Hematopoietic multipotent progenitor cell treated with erythropoietin and hydrocortisone succinate and interleukin-3 and kit ligand, for 17 days (in vitro differentiated cells): ENCODE measurements at regions not wholly inside any gene's neighbourhood (a gene's known extent, or its start where the extent isn't known, plus 50 kb on each side); places are given as distances from the start of the nearest gene placed in this dataset.

ENCODE experiments used
- DNase-seq: peaks from one replicate; pipeline ENCODE4 v3.0.0-alpha.2; 2015; ENCODE audit warnings: low spot score

DNA sequence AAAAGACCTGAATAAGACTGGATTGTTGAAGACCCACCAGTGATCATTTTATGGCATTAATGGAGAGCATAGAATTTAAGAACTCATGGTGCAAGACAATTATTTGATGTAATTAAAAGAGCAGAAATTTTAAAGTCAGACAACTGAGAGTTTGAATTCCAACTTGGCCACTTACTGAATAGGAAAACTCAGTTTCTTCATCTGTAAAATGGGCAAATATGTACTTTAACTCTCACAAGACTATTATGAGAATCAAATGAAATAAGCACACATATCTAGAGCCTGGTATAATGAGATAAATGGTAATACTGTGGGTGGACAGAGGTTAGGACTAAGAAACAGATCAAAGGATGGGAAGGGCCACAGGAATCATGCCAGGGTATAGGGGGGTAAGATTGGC, 88.0 kb downstream of the SOX9 start:
- no peak for DNase-seq

DNA sequence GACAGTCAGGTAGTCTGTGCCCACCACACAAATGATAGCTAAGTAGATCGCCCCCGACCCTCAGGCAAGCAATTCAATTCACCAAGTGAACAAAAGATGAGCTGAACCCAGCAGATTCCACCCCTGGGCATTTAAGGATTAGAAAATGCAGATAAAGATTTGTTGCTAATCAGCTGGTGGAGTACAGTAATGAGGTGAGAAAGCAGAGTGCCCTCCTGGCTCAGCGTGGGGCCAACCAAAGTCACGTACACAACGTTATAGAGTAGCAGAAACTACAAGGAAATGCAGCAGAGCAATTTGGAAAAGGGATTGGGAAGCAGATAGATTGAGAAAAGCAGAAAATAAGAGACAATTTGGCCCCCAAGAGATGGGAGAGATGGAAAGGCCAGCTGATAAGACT, 91.2 kb downstream of the SOX9 start:
- DNase-seq: no peak

DNA sequence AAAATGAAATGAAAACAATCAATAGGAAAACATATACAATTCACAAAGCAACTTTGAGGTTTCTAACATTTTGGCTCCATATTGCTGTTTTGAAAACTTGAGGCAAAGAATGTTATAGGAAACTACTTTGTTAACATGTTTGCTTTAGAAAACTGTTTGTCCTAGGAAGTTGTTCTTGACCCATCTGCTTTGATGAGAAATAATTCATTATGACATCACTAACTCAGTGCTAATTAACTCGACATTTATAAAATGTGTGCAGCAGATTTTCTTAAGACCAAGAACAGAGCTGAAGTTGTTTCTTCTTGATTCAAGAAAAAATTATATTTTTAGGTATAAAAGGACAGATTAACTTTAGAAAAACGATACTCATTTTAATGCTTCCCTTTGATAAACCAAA, 94.7 kb downstream of the SOX9 start:
- no peak for DNase-seq

DNA sequence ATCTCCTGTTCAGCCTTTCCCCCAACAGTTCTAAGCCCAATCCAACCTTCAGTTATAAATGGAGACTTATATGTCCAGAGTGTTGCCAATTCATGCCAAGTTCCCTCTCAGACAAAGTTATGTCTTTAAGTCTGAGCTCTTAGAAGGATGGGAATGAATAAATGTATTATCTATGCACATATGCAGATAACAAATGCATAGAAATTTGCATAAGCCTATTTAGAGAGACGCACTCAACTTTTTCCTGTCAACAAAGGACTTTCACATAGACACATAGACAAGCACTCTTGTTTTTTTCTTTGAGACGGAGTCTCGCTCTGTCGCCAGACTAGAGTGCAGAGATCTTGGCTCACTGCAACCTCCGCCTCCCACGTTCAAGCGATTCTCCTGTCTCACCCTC, 95.1 kb downstream of the SOX9 start:
- DNase-seq: no peak

DNA sequence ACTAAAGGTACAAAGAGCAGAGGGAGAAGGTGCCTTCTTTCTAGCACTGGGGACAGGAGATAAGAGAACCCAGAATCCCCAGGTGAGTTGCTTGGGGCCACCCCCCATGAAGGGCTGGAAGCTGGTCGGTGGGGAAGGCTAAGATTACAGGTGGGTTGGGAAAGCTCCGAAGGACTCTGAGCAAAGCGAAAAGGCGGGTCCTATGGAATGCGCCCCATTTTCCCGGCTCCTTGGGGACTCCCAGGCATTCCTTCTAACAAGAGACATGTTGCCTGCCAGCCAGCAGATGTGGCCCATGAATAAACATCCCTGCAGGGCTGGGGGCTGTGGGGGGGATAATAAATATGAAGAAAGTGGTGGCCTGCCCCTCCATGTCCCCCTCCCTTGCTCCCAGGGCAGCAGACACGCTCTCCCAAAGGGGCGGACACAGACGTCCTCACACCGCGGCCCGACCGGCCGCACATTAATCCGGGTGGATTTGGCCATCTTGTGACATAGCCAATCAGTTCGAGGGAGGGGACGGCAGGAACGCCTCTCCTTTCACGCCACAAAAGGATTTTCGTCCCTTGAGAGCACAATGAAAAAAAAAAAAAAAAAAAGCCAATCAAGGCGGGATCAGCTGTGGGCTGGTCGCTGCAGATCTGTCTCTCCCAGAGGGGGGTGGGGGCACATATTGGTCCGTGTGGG, 98.5 kb downstream of the SOX9 start:
- DNase-seq: no peak

DNA sequence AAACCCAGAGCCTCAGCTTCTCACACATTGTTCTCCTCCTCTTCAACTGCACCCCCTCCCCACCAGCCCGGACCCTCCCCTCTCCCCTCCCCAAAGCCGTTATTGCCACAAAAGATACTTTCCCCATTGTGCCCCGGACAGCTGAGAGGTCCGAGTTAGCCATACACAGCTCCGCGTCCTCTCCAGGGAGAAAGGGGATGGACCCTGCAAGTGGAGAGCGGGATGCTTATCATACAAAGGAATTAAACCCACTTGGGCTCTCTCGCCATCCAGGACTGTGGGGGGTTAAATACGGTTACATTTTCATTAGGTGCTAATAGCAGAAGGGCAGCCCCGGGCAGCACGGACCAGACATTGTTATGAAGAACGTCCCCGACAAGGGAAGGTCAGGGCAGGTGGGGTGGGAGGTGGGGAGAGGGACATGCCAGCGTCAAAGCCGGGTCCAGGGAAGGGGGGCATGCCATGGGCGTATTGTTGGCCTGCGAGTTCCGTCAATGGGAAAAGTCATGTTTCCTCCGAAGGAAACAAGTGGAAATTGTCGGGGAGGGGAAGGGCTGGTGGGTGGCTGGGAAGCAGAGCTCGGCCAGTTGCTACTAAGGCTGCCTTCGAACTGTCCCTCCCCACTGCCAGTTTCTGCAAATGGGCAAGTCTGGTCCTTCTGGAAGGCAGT, 99.1 kb downstream of the SOX9 start:
- DNase-seq: no peak

DNA sequence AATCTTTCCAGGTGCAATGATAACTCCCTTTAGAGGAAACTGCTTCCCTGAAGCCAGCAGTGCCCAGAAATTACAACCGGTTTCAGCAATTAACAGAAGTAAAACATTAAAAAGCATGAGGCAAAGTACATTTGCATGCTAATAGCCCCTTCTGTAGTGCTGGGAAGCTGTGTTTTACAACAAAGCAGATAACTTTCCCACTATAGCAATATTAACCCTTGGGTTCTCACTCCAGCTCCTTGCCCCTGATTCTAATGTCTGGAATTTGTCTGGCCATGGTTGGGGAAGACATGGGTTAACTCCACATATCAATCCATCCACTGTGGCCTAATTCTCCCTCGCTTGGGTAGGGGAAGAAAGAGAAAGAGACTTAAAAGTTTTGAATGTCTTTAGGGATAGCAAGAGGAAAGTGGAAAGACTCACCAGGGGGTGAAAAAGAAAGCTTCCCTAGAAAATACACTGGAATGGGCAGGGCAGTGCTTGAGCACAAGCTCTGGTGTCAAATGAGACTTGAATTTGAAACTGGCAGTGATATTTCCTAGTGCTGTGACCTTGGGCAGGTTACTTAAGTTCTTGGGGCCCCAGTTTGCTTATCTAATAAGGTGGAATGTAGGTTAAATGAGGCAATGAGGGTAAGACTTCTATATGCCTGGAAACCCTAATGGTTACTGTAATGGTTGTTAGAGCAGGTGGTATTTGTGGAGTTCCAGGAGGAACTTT, 102.0 kb downstream of the SOX9 start:
- DNase-seq: no peak

DNA sequence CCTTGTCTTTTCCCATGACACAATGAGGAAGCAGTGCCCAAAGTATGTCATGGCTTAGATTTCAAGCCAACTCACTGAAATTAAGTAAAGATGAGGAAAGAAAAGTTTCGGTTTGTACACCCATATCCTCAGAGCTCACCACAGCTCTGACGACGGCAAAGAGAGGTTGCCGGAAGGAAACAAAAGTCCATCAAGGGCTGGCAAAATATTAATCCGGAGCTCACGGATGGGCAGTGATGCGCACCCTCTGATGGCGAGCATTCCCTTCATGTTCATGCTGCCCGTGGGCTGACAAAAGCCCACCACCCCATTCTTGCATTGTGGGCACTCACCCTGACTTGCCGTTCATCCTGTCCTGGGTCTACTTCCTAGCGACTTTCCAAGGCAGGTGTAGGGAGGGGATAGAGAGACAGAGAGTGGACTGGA, 103.1 kb downstream of the SOX9 start:
- DNase-seq: no peak

DNA sequence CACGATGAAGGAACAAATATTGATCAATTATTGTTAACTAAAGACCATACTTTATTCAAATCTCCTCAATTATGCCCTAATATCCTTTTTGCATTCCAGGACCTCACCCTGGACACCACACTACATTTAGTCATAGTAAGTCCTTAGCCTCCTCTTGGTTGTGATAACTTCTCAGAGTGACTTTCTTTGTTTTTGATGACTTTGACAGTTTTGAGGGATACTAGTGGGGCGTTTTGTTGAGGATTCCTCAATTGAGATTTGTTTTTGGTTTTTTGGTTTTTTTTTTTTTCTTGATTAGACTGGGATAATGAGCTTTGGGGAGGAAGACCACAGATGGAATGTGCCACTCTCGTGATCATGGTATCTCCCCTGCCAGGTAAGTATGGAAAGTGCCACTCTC, 105.5 kb downstream of the SOX9 start:
- no peak for DNase-seq

DNA sequence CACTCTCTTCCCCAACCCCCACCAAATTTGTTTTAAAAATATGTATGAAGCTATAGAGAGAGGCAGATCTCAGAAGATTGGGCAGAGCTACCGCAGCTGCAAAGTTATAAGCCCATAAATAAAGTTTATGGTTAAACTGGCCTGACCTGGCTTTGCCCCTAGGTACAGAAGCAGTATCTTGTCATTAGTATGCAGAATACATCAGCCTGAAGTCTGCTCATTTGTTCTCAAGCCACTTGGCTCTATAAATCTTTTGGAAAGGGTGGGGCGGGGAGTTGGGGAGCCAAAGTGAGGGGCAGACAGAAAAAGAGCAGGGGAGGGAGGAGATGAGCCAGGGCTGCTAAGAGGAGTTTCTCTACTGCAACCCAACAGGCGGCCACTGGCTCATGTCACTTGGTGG, 113.2 kb downstream of the SOX9 start:
- DNase-seq: no peak

DNA sequence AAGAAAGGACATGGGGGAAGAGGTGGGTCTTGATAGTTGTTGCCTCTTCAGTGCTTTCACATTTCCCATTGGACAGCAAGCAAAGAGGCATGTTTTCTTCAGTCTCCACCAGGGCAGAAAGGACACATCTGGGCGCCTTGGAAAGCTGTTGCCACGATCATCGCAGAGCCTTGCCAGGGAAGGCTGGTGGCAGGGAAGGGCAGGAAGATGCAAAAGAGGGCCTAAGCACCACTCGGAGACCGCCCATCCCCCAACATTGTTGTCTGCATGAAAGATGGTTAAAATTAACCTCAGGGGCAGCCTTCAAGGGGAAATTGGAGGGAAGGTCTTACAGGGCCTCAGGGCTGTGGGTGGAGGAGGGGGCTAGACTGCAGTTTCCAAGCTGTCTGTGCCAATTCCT, 114.2 kb downstream of the SOX9 start:
- no peak for DNase-seq

DNA sequence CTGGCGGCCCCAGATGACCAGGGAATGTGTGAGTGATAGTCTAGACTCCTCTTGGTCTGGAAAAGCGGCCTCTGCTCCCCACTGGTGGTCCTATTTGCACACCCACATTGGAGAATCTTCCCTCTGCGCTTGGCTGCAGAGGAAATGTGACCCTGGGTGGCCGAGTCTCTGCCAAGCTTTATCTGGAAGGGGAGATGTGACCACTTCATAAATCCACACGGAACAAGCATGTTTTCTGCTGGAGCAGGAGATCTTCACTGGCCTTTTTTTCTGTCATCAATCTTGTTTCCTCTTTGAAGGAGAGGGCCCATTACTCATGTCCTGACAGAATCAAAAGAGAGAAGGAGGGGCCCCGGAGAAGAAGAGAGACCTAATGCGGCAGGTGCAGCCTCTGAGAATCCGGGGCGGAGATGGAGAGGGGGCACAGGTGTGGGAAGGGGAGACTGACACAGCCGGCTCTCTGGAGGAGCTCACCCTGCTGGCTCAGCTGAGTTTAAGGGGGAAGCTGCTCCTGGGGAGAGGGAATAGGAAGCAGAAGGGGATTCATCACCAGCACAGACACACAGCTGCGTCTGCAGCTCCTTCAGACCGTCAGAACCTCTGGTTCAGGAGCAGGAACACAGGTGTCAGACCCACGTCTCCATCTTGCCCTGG, 116.3 kb downstream of the SOX9 start:
- no peak for DNase-seq

DNA sequence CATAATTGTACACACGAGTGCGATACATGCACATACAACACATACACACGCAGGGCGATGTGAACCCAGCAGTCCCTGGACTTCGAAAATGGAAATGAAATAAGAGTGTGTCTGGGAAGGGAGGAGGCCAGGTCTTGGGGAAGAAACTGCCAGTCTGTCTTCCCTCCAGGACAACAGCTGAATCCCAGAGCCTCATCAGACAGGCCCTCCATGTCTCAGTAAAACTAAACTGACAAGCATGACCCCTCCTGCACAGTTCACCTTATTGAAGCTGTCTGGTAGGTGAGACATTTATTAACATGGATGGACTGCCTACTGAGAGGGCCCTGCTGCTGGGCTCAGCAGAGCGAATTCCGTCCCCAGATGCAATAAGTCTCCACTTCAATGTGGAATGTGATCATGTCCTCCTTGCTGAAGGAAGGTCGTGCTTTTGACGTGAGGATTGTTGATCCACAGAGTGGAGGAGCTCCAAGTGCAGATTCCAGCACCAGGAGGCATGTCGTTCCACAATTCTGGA, 117.4 kb downstream of the SOX9 start:
- DNase-seq: no peak

DNA sequence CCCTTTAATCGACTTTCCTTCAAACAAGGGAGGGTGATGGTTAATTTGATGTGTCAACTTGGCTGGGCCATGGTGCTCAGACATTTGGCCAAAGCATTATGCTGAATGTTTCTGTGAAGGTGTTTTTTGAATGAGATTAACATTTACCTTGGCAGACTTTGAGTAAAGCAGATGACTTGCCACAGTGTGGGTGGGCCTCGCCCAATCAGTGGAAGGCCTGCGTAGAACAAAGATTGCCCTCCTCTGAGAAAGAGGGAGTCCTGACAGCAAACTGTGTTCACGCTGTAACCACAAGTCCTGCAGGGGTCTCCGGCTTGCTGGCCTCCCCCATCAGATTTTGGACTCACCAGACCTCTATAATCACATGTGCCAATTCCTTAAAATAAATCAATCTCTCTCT, 118.7 kb downstream of the SOX9 start:
- no peak for DNase-seq

DNA sequence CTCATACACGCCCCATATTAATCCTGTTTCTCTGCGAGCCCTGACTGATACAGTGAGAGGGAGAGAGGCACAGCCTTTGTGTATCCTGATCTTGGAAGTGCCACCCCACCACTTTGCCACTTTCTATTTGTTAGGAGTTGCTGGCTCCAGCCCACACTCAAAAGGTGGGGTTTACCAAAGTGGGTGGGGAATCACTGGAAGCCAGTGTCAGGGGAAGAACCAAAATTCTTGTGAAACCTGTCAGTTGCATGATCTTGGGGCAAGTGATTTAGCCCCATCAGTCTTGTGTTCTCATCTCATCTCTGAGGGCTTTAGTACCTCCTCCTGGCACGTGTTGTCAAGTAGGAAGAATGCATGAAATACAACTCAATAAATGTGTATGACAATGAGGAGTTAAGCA, 119.5 kb downstream of the SOX9 start:
- DNase-seq: no peak

DNA sequence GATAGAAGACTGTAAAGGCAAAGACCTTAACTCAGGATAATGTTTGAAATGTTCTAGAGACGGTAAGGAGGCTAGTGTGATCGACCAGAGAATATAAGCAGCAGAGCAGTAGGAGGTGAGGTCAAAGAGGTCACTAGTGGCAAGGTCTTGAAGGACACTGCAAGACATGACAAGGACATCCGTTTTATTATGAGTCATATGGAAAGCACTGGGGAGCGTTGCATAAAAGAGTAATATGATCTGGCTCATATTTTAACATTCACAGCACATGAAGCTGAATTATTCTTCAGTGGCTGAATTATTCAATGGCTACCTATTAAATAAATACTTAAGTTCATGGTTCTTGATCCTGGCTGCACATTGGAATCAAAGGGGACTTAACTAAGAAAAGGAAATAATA, 123.7 kb downstream of the SOX9 start:
- no peak for DNase-seq

DNA sequence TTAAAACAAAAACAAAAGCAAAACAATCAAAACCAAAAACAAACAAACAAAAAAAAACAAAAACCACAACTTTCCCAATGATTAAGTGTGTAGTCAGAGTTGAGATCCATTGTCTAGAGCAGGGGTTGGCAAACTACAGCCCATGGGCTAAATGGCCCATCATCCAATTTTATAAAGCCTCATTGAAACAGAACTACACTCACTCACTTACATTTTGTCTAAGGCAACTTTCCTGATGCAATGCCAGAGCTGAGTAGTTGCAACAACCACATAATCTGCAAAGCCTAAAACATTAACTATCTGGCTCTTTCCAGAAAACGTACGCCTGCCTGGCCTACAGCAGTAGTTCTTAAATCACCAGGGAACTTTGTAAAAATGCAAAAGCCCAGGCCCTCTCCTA, 124.1 kb downstream of the SOX9 start:
- no peak for DNase-seq

DNA sequence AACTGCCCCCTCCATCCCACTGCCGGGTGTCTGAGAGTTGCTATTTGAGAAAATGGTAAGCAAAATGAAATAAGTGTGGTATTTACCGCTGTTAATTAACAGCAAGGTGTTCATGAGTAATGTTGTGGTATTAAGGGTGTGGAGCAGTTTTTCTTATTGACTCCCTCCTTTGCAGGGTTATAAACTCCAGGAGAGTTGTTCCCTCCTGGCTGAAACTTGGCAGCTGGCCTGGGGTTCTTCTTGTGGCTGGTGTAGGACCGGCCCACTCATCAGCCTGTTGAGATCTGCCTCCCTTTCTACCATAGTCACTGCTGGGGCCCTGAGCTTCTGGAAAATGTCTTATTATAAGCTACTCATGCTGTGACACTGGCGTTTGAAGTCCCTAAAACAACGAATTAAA, 128.6 kb downstream of the SOX9 start:
- no peak for DNase-seq

DNA sequence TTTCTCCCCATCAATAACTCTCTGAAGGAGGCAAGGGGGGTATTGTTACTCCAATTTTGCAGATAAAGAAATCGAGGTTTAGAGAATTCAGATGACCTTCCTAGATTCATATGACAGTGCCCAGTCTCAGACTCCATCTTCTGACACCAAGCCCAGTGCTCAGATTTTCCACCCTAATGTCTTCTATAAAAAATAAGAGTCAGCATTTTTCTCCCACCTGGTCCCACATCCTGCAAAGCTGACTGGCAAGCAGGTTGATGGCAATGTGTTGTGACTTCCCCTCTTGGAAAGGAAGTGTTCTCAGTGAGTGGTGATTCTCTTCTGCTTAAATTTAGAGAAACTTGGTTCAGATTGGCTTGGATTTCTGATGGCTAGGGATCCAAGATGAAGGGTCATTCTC, 129.4 kb downstream of the SOX9 start:
- no peak for DNase-seq

DNA sequence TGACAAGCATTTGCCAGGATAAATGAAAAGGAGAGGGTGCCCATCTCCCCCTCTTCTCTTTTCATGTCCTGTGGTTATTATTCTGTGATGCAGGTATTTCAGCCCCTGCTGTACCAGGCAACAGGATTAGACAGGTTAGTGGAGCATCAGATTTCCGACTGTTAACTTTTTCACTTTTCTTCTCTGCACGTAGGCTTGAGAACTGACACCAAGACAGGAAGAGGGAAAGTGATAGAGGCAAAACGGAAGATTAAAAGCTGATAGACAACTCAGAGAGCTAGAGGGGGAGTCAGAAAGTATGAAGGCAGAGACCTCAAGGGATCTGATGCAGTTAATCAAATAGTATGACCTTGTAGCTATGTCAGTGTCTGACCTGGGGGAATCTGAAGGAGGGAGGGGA, 132.8 kb downstream of the SOX9 start:
- no peak for DNase-seq

DNA sequence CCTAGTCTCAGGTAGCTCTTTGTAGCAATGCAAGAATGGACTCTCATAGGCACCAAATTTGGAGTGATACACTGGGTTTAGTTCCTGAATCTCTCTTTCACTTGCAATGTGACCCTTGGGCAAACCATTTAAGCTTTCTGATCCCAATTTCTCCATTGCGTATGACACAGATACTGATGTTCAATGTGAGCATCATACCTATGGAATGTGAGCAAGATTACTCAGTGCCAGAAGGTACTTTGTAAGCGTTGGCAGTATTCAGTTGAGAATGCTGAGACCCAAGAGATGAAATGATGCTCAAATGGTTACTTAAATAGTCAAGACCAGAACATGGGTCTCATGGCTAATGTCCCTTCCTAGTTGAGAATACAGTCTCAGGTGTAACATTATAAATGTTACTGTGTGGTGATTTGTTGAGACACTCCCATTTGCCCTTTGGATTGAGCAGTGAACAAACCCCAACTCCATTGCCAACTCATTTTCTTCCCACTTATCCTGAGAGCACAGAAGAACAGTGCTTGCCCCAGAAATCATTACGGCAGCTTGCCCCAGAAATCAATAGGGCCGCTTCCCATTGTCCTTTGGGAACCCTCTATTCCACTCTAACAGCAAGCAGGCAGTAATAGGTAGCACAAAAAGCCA, 134.1 kb downstream of the SOX9 start:
- DNase-seq: no peak

DNA sequence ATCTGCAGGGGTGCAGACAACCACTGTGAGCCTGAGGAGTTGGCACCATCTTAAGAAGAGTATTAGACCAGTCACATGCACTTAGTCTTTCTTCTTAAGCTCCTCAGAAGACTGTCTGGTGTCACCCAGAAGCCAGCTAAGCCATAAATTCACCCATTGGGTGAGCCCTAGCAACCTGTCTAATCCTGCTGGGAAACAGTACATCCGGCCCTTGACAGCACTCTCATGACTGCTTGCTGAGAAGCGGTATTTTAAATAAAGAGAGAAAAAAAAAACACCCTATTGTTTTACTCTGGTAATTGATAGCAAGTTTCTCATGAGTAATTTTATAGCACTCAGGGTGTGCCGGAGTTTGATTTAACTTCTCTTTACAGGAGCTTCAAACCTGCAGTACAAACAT, 134.7 kb downstream of the SOX9 start:
- DNase-seq: no peak
